SK-N-SH (cell line): ENCODE measurements at regions not wholly inside any gene's neighbourhood (a gene's known extent, or its start where the extent isn't known, plus 50 kb on each side); places are given as distances from the start of the nearest gene placed in this dataset.
A peak's percentile ranks its signal among the peaks of the same experiment; 100 is the strongest.

Source experiments
- CTCF ChIA-PET: fragments of 300-600, 350-600 bp; formaldehyde crosslinking; extraction: SDS; loops from one replicate; lab custom pipeline; 2021; lab: Yijun Ruan, JAX
- POLR2A ChIA-PET: fragments of 350-600 bp; sonication (Branson Sonifier 250); formaldehyde crosslinking; extraction: SDS; loops from one replicate; lab custom pipeline; 2020; ENCODE audit warnings: antibody characterized with exemption, inconsistent platforms; lab: Yijun Ruan, JAX
- DNase-seq: peaks from one replicate; pipeline ENCODE4 v3.0.0; 2012
- H2AFZ ChIP-seq: fragments of 200-600 bp; sonication (generic); 2 replicates; pipeline ENCODE4 v1.8.1; 2016; ENCODE audit warnings: antibody characterized with exemption, mild to moderate bottlenecking, low read depth
- H3F3A ChIP-seq: fragments of 200-600 bp; sonication (generic); replicated peaks from 2 replicates; pipeline ENCODE3; 2016; ENCODE audit warnings: antibody characterized with exemption, mild to moderate bottlenecking; ENCODE audit not compliant: insufficient read depth
- H3K27ac ChIP-seq, 2 experiments: fragments of 200-500 bp in 1 of 2; fragments of 200-600 bp in 1 of 2; sonication (Bioruptor generic) in 1 of 2; sonication (generic), shearing (Covaris generic) in 1 of 2; 2 replicates each; pipeline versions ENCODE4 v1.5.1 to v1.6.1; 2014 to 2016; ENCODE audit warnings: low read depth in 2 of 2, inconsistent platforms in 1 of 2, low read length in 1 of 2, mild to moderate bottlenecking in 1 of 2, mixed read lengths in 1 of 2
- H3K27me3 ChIP-seq: fragments of 200-600 bp; sonication (generic), shearing (Covaris generic); 2 replicates; pipeline ENCODE4 v1.6.1; 2016; ENCODE audit warnings: mixed run types; ENCODE audit not compliant: insufficient read depth
- H3K36me3 ChIP-seq, 2 experiments: fragments of 200-500 bp in 1 of 2; fragments of 200-600 bp in 1 of 2; sonication (Bioruptor generic) in 1 of 2; sonication (generic) in 1 of 2; replicated peaks in 1 of 2; 2 replicates each; pipeline versions ENCODE3 to v1.5.1; 2014 to 2016; ENCODE audit warnings: low read length in 1 of 2, mild to moderate bottlenecking in 1 of 2; ENCODE audit not compliant: insufficient read depth in 2 of 2, control insufficient read depth in 1 of 2
- H3K4me1 ChIP-seq, 2 experiments: fragments of 200-500 bp in 1 of 2; fragments of 200-600 bp in 1 of 2; sonication (Bioruptor generic) in 1 of 2; sonication (generic), shearing (Covaris generic) in 1 of 2; 2 replicates each; pipeline versions ENCODE4 v1.5.1 to v1.6.1; 2014 to 2016; ENCODE audit warnings: low read depth in 1 of 2, low read length in 1 of 2, mixed run types in 1 of 2; ENCODE audit not compliant: insufficient read depth in 2 of 2, control insufficient read depth in 1 of 2
- H3K4me2 ChIP-seq: fragments of 200-600 bp; sonication (generic), shearing (Covaris generic); 2 replicates; pipeline ENCODE4 v1.6.1; 2017; ENCODE audit warnings: mixed run types
- H3K4me3 ChIP-seq, 2 experiments: fragments of 200-500 bp in 1 of 2; fragments of 200-600 bp in 1 of 2; sonication (Bioruptor generic) in 1 of 2; sonication (generic), shearing (Covaris generic) in 1 of 2; 2 replicates each; pipeline versions ENCODE4 v1.5.1 to v1.8.1; 2014 to 2016; ENCODE audit warnings: low read depth in 2 of 2, inconsistent platforms in 1 of 2, low read length in 1 of 2, mild to moderate bottlenecking in 1 of 2, mixed read lengths in 1 of 2, moderate library complexity in 1 of 2
- H3K79me2 ChIP-seq: fragments of 200-600 bp; sonication (generic); 2 replicates; pipeline ENCODE4 v1.8.1; 2017; ENCODE audit warnings: mild to moderate bottlenecking; ENCODE audit not compliant: insufficient read depth
- H3K9ac ChIP-seq: fragments of 200-600 bp; sonication (generic); 2 replicates; pipeline ENCODE4 v1.6.1; 2017; ENCODE audit warnings: mixed run types
- H3K9me2 ChIP-seq: fragments of 200-600 bp; sonication (generic); 2 replicates; pipeline ENCODE4 v1.6.1; 2017; ENCODE audit warnings: mixed run types
- H3K9me3 ChIP-seq: fragments of 200-600 bp; sonication (generic); 2 replicates; pipeline ENCODE4 v1.6.1; 2017; ENCODE audit warnings: mixed run types, mild to moderate bottlenecking, moderate library complexity
- H4K20me1 ChIP-seq: fragments of 200-600 bp; sonication (generic); 2 replicates; pipeline ENCODE4 v1.6.1; 2017; ENCODE audit warnings: mild to moderate bottlenecking, mixed run types; ENCODE audit not compliant: insufficient read depth
- CHD2 ChIP-seq: fragments of 150-350 bp; IDR thresholded peaks from 2 replicates; pipeline ENCODE4 v1.6.1; 2018; ENCODE audit warnings: low read length; ENCODE audit not compliant: partially characterized antibody
- EP300 ChIP-seq, 2 experiments: IDR thresholded peaks; 2 replicates each; pipeline versions ENCODE4 v1.4.0 to v1.6.1; 2012; ENCODE audit warnings: borderline replicate concordance in 1 of 2, low read depth in 1 of 2, low read length in 1 of 2
- GATA2 ChIP-seq: sonication (generic); formaldehyde crosslinking; IDR thresholded peaks from 2 replicates; pipeline ENCODE4 v1.5.0; 2020; ENCODE audit warnings: mild to moderate bottlenecking, missing genetic modification reagents
- MXI1 ChIP-seq: IDR thresholded peaks from 2 replicates; pipeline ENCODE4 v1.6.1; 2012; ENCODE audit warnings: mild to moderate bottlenecking, low read depth, low read length, improper control_type of control experiment
- PBX3 ChIP-seq: IDR thresholded peaks from 2 replicates; pipeline ENCODE4; 2012
- RAD21 ChIP-seq: IDR thresholded peaks from 2 replicates; pipeline ENCODE4 v1.6.1; 2012; ENCODE audit warnings: mild to moderate bottlenecking, low read length
- RCOR1 ChIP-seq: fragments of 150-350 bp; IDR thresholded peaks from 2 replicates; pipeline ENCODE4 v1.6.1; 2017; ENCODE audit warnings: antibody characterized with exemption, low read length
- RFX5 ChIP-seq: IDR thresholded peaks from 2 replicates; pipeline ENCODE4 v1.6.1; 2012; ENCODE audit warnings: mild to moderate bottlenecking, improper control_type of control experiment, low read length
- RXRA ChIP-seq: IDR thresholded peaks from 2 replicates; pipeline ENCODE4 v1.4.0; 2012; ENCODE audit warnings: low read depth, mild to moderate bottlenecking, borderline replicate concordance
- SMC3 ChIP-seq: IDR thresholded peaks from 2 replicates; pipeline ENCODE4 v1.6.1; 2012; ENCODE audit warnings: low read depth, low read length, improper control_type of control experiment
- TAF1 ChIP-seq: IDR thresholded peaks from 2 replicates; pipeline ENCODE4 v1.6.1; 2012; ENCODE audit warnings: low read depth, mild to moderate bottlenecking, low read length, moderate library complexity, borderline replicate concordance
- TCF12 ChIP-seq: IDR thresholded peaks from 2 replicates; pipeline ENCODE4 v1.4.0; 2012
- TEAD4 ChIP-seq: IDR thresholded peaks from 2 replicates; pipeline ENCODE4 v1.4.0; 2012; ENCODE audit warnings: mild to moderate bottlenecking, borderline replicate concordance; ENCODE audit not compliant: insufficient read depth
- YY1 ChIP-seq: IDR thresholded peaks from 2 replicates; pipeline ENCODE4 v1.4.0; 2012; ENCODE audit warnings: low read depth, mild to moderate bottlenecking
- ZBTB33 ChIP-seq: IDR thresholded peaks from 2 replicates; pipeline ENCODE4 v1.4.0; 2012; ENCODE audit warnings: low read depth, borderline replicate concordance
- WGBS: methylation state at CpG from one replicate; pipeline ENCODE4 v1.1.6; 2017; ENCODE audit warnings: low lambda C conversion rate; 5-methylcytosine and 5-hydroxymethylcytosine counted together

- H3K4me2 ChIP-seq = no peak overlapping the region
- no peak overlapping the region; the same call in 1 of the 2 replicates for H3K9ac ChIP-seq
- H3K4me1 ChIP-seq = peaks cover 0 to 37% of the 10 kb centered on the region in 2 experiments; a peak in 3 of 4 replicates
- ChIA-PET CTCF (interaction anchor here (0.8 to 3.8 kb wide), 9 partner anchors 21 to 398 kb away, joined by 3 to 14 read pairs (median 4); no protein-coding TSS in a partner anchor), POLR2A (interaction anchor here (0.7 to 7.9 kb wide), 15 partner anchors 10 to 285 kb away, joined by 3 to 393 read pairs (median 5); partner anchors contain the start of genes RGS4 and RGS5)
- H4K20me1 ChIP-seq = no peaks in the 10 kb centered on the region
- no peaks in the 10 kb centered on the region for H3K79me2 ChIP-seq
- H3K9me2 ChIP-seq = no peaks in the 10 kb centered on the region
- H2AFZ ChIP-seq = peak overlapping the region; percentile 42; the same call in 1 of the 2 replicates
- no peak for DNase-seq
- 88% methylated on average over 6 of the region's 6 CpGs for WGBS
- H3F3A ChIP-seq = peaks cover 10% of the 10 kb centered on the region
- no peak overlapping the region for H3K4me3 ChIP-seq
- peaks cover 14% of the 10 kb centered on the region; the same call in 1 of the 2 replicates for H3K9me3 ChIP-seq
- H3K27me3 ChIP-seq = no peaks in the 10 kb centered on the region
- no peak for TF ChIP-seq MXI1
- no peak for TF ChIP-seq SMC3
- no peak for TF ChIP-seq ZBTB33
- TF ChIP-seq TEAD4 = no peak
- TF ChIP-seq TCF12 = no peak
- TF ChIP-seq RAD21 = no peak
- TF ChIP-seq RCOR1 = no peak
- TF ChIP-seq TAF1 = no peak
- no peak for TF ChIP-seq CHD2
- no peak for TF ChIP-seq YY1
- TF ChIP-seq RXRA = no peak
- no peak for TF ChIP-seq RFX5
- no peak for TF ChIP-seq GATA2 (CRISPR knock-in tag)
- no peak for TF ChIP-seq EP300 (IDR thresholded peaks at IDR 0.05; ENCODE audit: borderline replicate concordance in 1 of 2, low read depth in 1 of 2, low read length in 1 of 2)
- no peak for TF ChIP-seq PBX3
- TF ChIP-seq, all 33 proteins: peak for 0
- Histone ChIP-seq H3K36me3 (no peaks in the 10 kb centered on the region), H3K27ac (peak overlapping the region; percentile 53 to 99)
Measured at GRCh38 chr1:162916821-162917613, 56.0 kb upstream of the CCDC190 start.
